CD8-positive, alpha-beta memory T cell (primary cell): ENCODE measurements at regions not wholly inside any gene's neighbourhood (a gene's known extent, or its start where the extent isn't known, plus 50 kb on each side); places are given as distances from the start of the nearest gene placed in this dataset.

ENCODE experiments used
- CTCF ChIA-PET: fragments of 350-600 bp; sonication (Branson Sonifier 250); formaldehyde crosslinking; loops from one replicate; lab custom pipeline; 2021; ENCODE audit warnings: antibody characterized with exemption; lab: Charles Lee
- POLR2A ChIA-PET: fragments of 350-600 bp; sonication (Branson Sonifier 250); formaldehyde crosslinking; loops from one replicate; lab custom pipeline; 2021; ENCODE audit warnings: antibody characterized with exemption; lab: Charles Lee
- DNase-seq, 5 donors: peaks; one replicate each; pipeline versions ENCODE4 v3.0.0 to v3.0.0-alpha.2; 2020 to 2022; ENCODE audit warnings: mixed read lengths in 1 of 5
- H3K27ac ChIP-seq: one replicate; pipeline ENCODE4 v1.7.0; 2013; ENCODE audit warnings: low read depth, mild to moderate bottlenecking, low read length, moderate library complexity
- H3K27me3 ChIP-seq: 2 replicates; pipeline ENCODE4 v1.7.0; 2013; ENCODE audit warnings: low read length, mild to moderate bottlenecking; ENCODE audit not compliant: insufficient read depth, poor library complexity, severe bottlenecking
- H3K36me3 ChIP-seq: 2 replicates; pipeline ENCODE4 v1.7.0; 2013; ENCODE audit warnings: mild to moderate bottlenecking, low read length, moderate library complexity; ENCODE audit not compliant: insufficient read depth
- H3K4me1 ChIP-seq: 2 replicates; pipeline ENCODE4 v1.7.0; 2013; ENCODE audit warnings: mild to moderate bottlenecking, low read length, moderate library complexity; ENCODE audit not compliant: insufficient read depth
- H3K4me3 ChIP-seq: 2 replicates; pipeline ENCODE4 v1.7.0; 2013; ENCODE audit warnings: mild to moderate bottlenecking, low read length
- H3K9me3 ChIP-seq: 2 replicates; pipeline ENCODE4 v1.7.0; 2013; ENCODE audit warnings: mild to moderate bottlenecking, low read length
- H3K27ac Mint-ChIP-seq, 8 donors: one replicate each; pipeline ENCODE4 v1.8.0; 2020 to 2021; ENCODE audit warnings: mixed read lengths in 8 of 8, mild to moderate bottlenecking in 6 of 8, inconsistent platforms in 3 of 8, moderate library complexity in 3 of 8
- H3K27me3 Mint-ChIP-seq, 2 donors: one replicate each; pipeline ENCODE4 v1.8.0; 2020 to 2021; ENCODE audit warnings: mixed read lengths in 2 of 2, mild to moderate bottlenecking in 1 of 2, moderate library complexity in 1 of 2
- H3K36me3 Mint-ChIP-seq, 3 donors: one replicate each; pipeline ENCODE4 v1.8.0; 2020 to 2021; ENCODE audit warnings: mixed read lengths in 3 of 3, inconsistent platforms in 1 of 3, mild to moderate bottlenecking in 1 of 3
- H3K4me1 Mint-ChIP-seq, 3 donors: one replicate each; pipeline ENCODE4 v1.8.0; 2020 to 2021; ENCODE audit warnings: mixed read lengths in 3 of 3, inconsistent platforms in 1 of 3, mild to moderate bottlenecking in 1 of 3
- H3K4me3 Mint-ChIP-seq, 7 donors: one replicate each; pipeline ENCODE4 v1.8.0; 2020 to 2021; ENCODE audit warnings: mixed read lengths in 7 of 7, mild to moderate bottlenecking in 6 of 7, moderate library complexity in 4 of 7, inconsistent platforms in 2 of 7
- H3K9me3 Mint-ChIP-seq, 5 donors: one replicate each; pipeline ENCODE4 v1.8.0; 2020 to 2022; ENCODE audit warnings: mixed read lengths in 5 of 5, mild to moderate bottlenecking in 3 of 5, moderate library complexity in 2 of 5, inconsistent platforms in 1 of 5

DNA sequence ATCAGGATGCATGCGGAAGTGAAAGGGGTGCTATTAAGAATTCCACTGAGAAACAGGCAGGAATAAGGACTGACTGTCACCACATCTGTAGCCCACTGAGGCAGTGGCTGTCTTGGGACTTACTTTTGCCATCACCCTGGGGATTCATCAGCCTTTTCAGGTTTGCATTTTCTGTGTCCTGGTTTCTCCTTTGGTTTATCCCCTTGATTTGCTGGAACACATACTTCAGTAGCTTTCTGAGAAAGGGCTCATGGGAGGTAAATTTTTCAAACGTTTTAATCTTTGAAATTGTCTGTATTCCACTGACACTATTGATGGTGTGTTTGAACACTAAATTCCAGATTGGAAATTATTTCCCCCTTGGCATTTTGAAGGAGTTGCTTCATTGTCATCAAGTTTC, 80.2 kb upstream of the ACTRT2 start:
- Mint-ChIP-seq H3K36me3 (no peaks in the 10 kb centered on the region), H3K4me3 (no peak overlapping the region), H3K4me1 (no peaks in the 10 kb centered on the region), H3K27me3 (peaks cover 3 to 9% of the 10 kb centered on the region in 2 donors), H3K27ac (no peak overlapping the region), H3K9me3 (peaks cover 0 to 7% (median 3%) of the 10 kb centered on the region in 5 donors)
- H3K4me3 ChIP-seq: no peak overlapping the region
- no peaks in the 10 kb centered on the region for H3K36me3 ChIP-seq
- H3K4me1 ChIP-seq: no peaks in the 10 kb centered on the region
- H3K9me3 ChIP-seq: no peaks in the 10 kb centered on the region
- ChIA-PET POLR2A (no interaction called here), CTCF (no interaction called here)
- H3K27me3 ChIP-seq: no peaks in the 10 kb centered on the region
- H3K27ac ChIP-seq: no peak overlapping the region
- DNase-seq: no peak

DNA sequence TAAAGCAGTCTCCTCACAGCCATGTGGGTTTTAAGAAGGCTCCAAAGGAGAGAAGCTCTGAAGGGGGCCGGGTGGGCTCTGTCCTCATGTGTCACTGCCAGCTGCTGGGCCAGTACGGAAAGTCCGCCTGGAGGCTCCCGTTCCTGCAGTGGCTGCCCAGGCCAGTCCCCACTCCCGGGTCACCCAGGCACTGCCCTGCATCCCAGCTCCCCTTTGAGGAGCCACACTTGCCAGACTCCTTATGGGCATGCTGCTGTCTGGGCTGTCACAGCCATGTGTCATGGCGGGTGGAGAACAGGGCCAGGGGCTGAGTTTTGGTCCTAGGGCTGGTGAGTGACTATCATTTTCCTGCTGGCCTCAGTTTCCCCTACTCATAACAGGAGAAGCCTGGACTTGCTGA, 79.4 kb upstream of the ACTRT2 start:
- Mint-ChIP-seq H3K27ac (no peak overlapping the region), H3K4me1 (no peaks in the 10 kb centered on the region), H3K9me3 (peaks cover 0 to 7% (median 3%) of the 10 kb centered on the region in 5 donors), H3K36me3 (no peaks in the 10 kb centered on the region), H3K4me3 (no peak overlapping the region), H3K27me3 (peaks cover 3 to 13% of the 10 kb centered on the region in 2 donors)
- Histone ChIP-seq H3K27ac (no peak overlapping the region), H3K36me3 (no peaks in the 10 kb centered on the region), H3K27me3 (no peaks in the 10 kb centered on the region), H3K4me3 (no peak overlapping the region), H3K9me3 (no peaks in the 10 kb centered on the region), H3K4me1 (no peaks in the 10 kb centered on the region)
- no peak for DNase-seq
- POLR2A ChIA-PET: no interaction called here
- CTCF ChIA-PET: no interaction called here

DNA sequence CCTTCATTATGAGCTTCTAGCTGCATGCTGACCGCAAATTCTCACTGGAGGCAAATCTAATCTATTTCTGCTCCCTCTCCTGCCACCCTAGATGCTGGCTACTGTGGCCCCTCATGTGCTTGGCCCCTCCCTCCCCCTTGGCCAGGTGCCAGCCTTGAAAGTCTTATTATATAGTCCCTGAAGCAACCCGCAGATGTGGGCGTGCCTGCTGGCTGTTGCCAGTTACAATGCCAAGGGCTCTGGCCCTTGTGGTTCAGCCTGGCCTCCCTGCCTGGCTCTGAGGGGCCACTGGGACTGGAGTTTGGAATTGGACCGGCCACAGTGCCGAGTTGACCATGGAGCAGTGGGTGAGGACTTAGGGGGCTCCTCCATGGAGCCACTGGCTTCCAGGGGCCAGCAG, 78.9 kb upstream of the ACTRT2 start:
- H3K9me3 ChIP-seq: no peaks in the 10 kb centered on the region
- H3K36me3 Mint-ChIP-seq: no peaks in the 10 kb centered on the region

DNA sequence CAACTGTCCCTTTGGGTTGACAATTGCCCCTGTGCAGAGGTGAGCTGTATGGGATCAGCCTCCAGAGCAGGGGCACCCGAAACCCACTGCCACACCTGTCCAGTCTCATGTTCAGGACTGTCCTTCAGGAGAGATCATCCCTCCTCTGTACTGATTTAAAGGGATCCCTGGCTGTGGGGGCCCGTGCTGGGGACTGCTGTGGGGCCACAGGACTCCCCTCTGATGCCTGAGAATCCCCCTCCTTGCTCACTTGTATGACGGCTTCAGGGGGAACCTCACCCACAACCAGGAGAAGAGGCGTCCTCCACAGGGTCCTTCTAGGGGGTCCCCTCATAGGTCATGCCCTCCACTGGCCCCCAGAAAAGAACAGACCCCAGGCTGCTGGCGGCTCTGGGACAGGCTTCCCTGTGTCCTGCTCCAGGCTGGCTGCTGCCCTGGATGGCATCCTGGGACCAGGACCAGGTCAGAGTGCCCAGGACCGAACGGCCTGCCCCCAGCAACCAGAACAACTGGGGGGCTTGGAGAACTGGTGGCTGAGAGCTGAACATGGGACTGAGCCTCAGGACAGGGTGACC, 77.5 kb upstream of the ACTRT2 start:
- H3K4me3 ChIP-seq: no peak overlapping the region
- H3K9me3 ChIP-seq: no peaks in the 10 kb centered on the region
- H3K27me3 ChIP-seq: no peaks in the 10 kb centered on the region
- no peaks in the 10 kb centered on the region for H3K36me3 Mint-ChIP-seq
- no peak overlapping the region for H3K27ac ChIP-seq
- POLR2A ChIA-PET: no interaction called here
- peaks cover 0 to 7% (median 3%) of the 10 kb centered on the region in 5 donors for H3K9me3 Mint-ChIP-seq
- H3K4me3 Mint-ChIP-seq: no peak overlapping the region
- CTCF ChIA-PET: no interaction called here
- H3K27me3 Mint-ChIP-seq: peaks cover 4 to 18% of the 10 kb centered on the region in 2 donors
- DNase-seq: no peak
- no peak overlapping the region for H3K27ac Mint-ChIP-seq
- no peaks in the 10 kb centered on the region for H3K4me1 Mint-ChIP-seq
- H3K36me3 ChIP-seq: no peaks in the 10 kb centered on the region
- no peaks in the 10 kb centered on the region for H3K4me1 ChIP-seq

More for the DNA sequence above, 78.9 kb upstream of the ACTRT2 start:
- Histone ChIP-seq H3K4me3 (no peak overlapping the region), H3K4me1 (no peaks in the 10 kb centered on the region), H3K36me3 (no peaks in the 10 kb centered on the region), H3K27ac (no peak overlapping the region), H3K27me3 (no peaks in the 10 kb centered on the region)
- H3K27ac Mint-ChIP-seq: no peak overlapping the region
- peaks cover 3 to 13% of the 10 kb centered on the region in 2 donors for H3K27me3 Mint-ChIP-seq
- CTCF ChIA-PET: no interaction called here
- POLR2A ChIA-PET: no interaction called here
- H3K9me3 Mint-ChIP-seq: peaks cover 0 to 7% (median 3%) of the 10 kb centered on the region in 5 donors
- DNase-seq: no peak
- no peaks in the 10 kb centered on the region for H3K4me1 Mint-ChIP-seq
- H3K4me3 Mint-ChIP-seq: no peak overlapping the region

DNA sequence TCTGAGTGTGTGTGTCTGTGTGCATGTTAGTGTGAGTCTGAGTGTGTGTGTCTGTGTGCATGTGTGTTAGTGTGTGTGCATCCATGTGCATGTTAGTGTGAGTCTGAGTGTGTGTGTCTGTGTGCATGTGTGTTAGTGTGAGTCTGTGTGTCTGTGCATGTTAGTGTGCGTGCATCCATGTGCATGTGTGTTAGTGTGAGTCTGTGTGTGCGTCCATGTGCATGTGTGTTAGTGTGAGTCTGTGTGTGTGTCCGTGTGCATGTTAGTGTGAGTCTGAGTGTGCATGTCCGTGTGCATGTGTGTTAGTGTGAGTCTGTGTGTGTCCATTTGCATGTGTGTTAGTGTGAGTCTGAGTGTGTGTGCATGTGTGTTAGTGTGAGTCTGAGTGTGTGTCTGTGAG, 76.6 kb upstream of the ACTRT2 start:
- H3K27me3 ChIP-seq: no peaks in the 10 kb centered on the region
- CTCF ChIA-PET: no interaction called here
- POLR2A ChIA-PET: no interaction called here

DNA sequence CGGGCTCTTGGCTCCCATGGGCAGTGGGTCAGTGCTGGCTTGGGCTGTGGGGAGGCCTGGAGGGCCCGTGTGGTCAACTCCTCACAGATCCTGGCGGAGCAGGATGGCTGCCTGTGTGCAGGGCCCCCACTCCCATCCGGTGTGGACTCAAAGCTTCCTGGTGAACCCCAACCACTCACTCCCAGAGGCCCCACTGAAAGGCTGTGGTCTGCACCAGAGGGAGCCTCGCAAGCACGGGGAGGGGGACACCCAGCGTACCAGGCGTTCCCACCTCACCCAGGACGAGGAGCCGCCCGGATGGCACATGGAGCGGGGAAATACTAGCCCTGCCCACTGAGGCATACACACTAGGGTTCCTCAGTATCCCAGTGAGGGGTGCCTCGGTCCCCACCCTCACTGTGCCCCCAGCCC, 75.4 kb upstream of the ACTRT2 start:
- POLR2A ChIA-PET: no interaction called here
- H3K4me1 Mint-ChIP-seq: no peaks in the 10 kb centered on the region
- no peaks in the 10 kb centered on the region for H3K36me3 Mint-ChIP-seq
- Histone ChIP-seq H3K4me3 (no peak overlapping the region), H3K36me3 (no peaks in the 10 kb centered on the region), H3K4me1 (no peaks in the 10 kb centered on the region), H3K9me3 (no peaks in the 10 kb centered on the region), H3K27ac (no peak overlapping the region), H3K27me3 (no peaks in the 10 kb centered on the region)
- H3K4me3 Mint-ChIP-seq: no peak overlapping the region
- peaks cover 4 to 21% of the 10 kb centered on the region in 2 donors for H3K27me3 Mint-ChIP-seq
- peaks cover 0 to 4% (median 3%) of the 10 kb centered on the region in 5 donors for H3K9me3 Mint-ChIP-seq
- CTCF ChIA-PET: no interaction called here
- H3K27ac Mint-ChIP-seq: no peak overlapping the region
- DNase-seq: no peak

More for the DNA sequence above, 76.6 kb upstream of the ACTRT2 start:
- Mint-ChIP-seq H3K9me3 (peaks cover 0 to 7% (median 3%) of the 10 kb centered on the region in 5 donors), H3K4me3 (no peak overlapping the region), H3K4me1 (no peaks in the 10 kb centered on the region), H3K36me3 (no peaks in the 10 kb centered on the region), H3K27me3 (peaks cover 4 to 18% of the 10 kb centered on the region in 2 donors), H3K27ac (no peak overlapping the region)
- no peak for DNase-seq
- no peak overlapping the region for H3K27ac ChIP-seq
- H3K36me3 ChIP-seq: no peaks in the 10 kb centered on the region
- H3K4me3 ChIP-seq: no peak overlapping the region
- no peaks in the 10 kb centered on the region for H3K9me3 ChIP-seq
- no peaks in the 10 kb centered on the region for H3K4me1 ChIP-seq

DNA sequence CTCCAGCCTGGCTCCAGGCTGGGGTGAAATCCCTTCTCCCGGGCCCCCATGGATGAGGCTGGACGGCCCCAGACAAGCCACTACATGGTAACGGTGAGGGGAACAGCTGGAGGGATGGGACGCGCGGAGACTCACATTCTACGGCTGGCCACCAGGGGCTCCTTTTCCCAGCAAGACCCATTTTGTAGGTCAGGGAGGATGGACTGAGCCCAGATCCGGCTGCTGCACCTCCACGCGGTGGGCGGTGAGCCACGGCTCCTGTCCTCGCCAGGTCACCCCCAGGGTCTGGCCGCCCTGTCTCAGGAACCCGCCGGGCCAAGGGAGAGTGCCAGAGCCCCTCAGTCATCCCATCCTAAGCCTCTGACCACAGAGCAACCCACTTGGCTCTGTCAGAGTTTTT, 75.0 kb upstream of the ACTRT2 start:
- no peak overlapping the region for H3K27ac ChIP-seq
- no peak overlapping the region for H3K4me3 Mint-ChIP-seq
- no peaks in the 10 kb centered on the region for H3K4me1 ChIP-seq
- ChIA-PET POLR2A (no interaction called here), CTCF (no interaction called here)
- no peaks in the 10 kb centered on the region for H3K36me3 Mint-ChIP-seq
- H3K4me1 Mint-ChIP-seq: no peaks in the 10 kb centered on the region
- H3K9me3 ChIP-seq: no peaks in the 10 kb centered on the region
- H3K36me3 ChIP-seq: no peaks in the 10 kb centered on the region
- no peak for DNase-seq
- H3K27me3 ChIP-seq: no peaks in the 10 kb centered on the region
- H3K27me3 Mint-ChIP-seq: peaks cover 4 to 18% of the 10 kb centered on the region in 2 donors
- peaks cover 0 to 3% (median 3%) of the 10 kb centered on the region in 5 donors for H3K9me3 Mint-ChIP-seq
- no peak overlapping the region for H3K4me3 ChIP-seq
- no peak overlapping the region for H3K27ac Mint-ChIP-seq

DNA sequence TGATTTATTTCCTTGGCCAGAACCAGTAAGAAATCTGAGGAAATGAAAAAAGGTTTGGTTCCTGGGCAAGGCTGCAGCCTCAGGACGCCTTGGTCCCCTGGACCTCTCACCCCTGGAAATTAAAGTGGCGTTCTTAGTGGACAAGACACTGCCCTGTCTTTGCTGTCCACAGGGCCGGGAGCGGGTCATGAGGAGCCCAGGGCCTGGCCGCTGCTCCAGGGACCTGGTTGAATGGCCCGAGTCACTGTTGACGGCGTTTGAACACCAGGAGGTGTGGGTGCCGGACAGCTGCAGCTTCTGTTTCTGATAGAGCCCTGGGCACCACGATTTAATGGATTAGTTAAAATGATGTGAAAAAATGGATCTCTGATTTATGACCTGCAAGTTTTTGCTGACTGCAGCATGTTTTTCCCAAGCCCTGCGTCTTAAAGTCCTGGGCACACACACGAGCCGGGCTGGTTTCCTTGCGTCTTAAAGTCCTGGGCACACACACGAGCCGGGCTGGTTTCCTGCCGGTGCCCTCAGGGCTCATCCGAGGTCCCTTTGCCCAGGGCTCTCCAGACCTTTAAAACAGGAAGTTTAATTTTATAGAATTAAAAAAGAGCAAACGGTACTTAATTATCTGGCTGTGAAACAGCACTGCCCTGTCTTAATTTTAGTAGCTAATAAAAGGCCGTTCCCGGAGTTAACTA, 74.1 kb upstream of the ACTRT2 start:
- H3K4me1 ChIP-seq: no peaks in the 10 kb centered on the region
- ChIA-PET POLR2A (no interaction called here), CTCF (no interaction called here)
- H3K36me3 Mint-ChIP-seq: no peaks in the 10 kb centered on the region
- H3K4me3 Mint-ChIP-seq: no peak overlapping the region
- no peak overlapping the region for H3K27ac Mint-ChIP-seq
- H3K27me3 ChIP-seq: no peaks in the 10 kb centered on the region
- no peak overlapping the region for H3K27ac ChIP-seq
- no peaks in the 10 kb centered on the region for H3K4me1 Mint-ChIP-seq
- H3K36me3 ChIP-seq: no peaks in the 10 kb centered on the region
- peaks cover 0 to 2% (median 0%) of the 10 kb centered on the region in 5 donors for H3K9me3 Mint-ChIP-seq
- peaks cover 4 to 17% of the 10 kb centered on the region in 2 donors for H3K27me3 Mint-ChIP-seq
- DNase-seq: no peak
- H3K9me3 ChIP-seq: no peaks in the 10 kb centered on the region
- H3K4me3 ChIP-seq: no peak overlapping the region
